Activated CD4-positive, alpha-beta memory T cell treated with anti-CD3 and anti-CD28 coated beads for 36 hours (primary cell): ENCODE measurements at regions not wholly inside any gene's neighbourhood (a gene's known extent, or its start where the extent isn't known, plus 50 kb on each side); places are given as distances from the start of the nearest gene placed in this dataset.

Source experiments
- CTCF ChIA-PET: fragments of 350-600 bp; sonication (Branson Sonifier 250); formaldehyde crosslinking; loops from one replicate; lab custom pipeline; 2021; ENCODE audit warnings: antibody characterized with exemption, inconsistent platforms; lab: Charles Lee
- POLR2A ChIA-PET: fragments of 350-600 bp; sonication (Branson Sonifier 250); formaldehyde crosslinking; loops from one replicate; lab custom pipeline; 2021; ENCODE audit warnings: antibody characterized with exemption; lab: Charles Lee
- DNase-seq: peaks from one replicate; pipeline ENCODE4 v3.0.0-alpha.2; 2020
- H3K27ac Mint-ChIP-seq: one replicate; pipeline ENCODE4 v1.8.0; 2021; ENCODE audit warnings: mixed read lengths
- H3K27me3 Mint-ChIP-seq: one replicate; pipeline ENCODE4 v1.8.0; 2021; ENCODE audit warnings: mixed read lengths
- H3K36me3 Mint-ChIP-seq: one replicate; pipeline ENCODE4 v1.8.0; 2021; ENCODE audit warnings: mixed read lengths
- H3K4me1 Mint-ChIP-seq: one replicate; pipeline ENCODE4 v1.8.0; 2021; ENCODE audit warnings: low read depth, mixed read lengths
- H3K4me3 Mint-ChIP-seq: one replicate; pipeline ENCODE4 v1.8.0; 2021; ENCODE audit warnings: mild to moderate bottlenecking, mixed read lengths
- H3K9me3 Mint-ChIP-seq: one replicate; pipeline ENCODE4 v1.8.0; 2021; ENCODE audit warnings: mixed read lengths
- intact Hi-C: fragments of 100-400 bp; cut with micrococcal nuclease; formaldehyde crosslinking; loops from one replicate; pipeline ENCODE4 v1.15.1; 2023

GRCh38 chr2:239484571-239485355 is 83.9 kb upstream of the HDAC4 start:
- Mint-ChIP-seq H3K36me3 (no peaks in the 10 kb centered on the region), H3K4me3 (no peak overlapping the region), H3K27ac (no peak overlapping the region), H3K4me1 (no peaks in the 10 kb centered on the region), H3K27me3 (peaks cover 2% of the 10 kb centered on the region), H3K9me3 (no peaks in the 10 kb centered on the region)
- POLR2A ChIA-PET, result no interaction called here
- intact Hi-C loops, result no loop called here
- DNase-seq, result no peak
- CTCF ChIA-PET, result no interaction called here

- CTCF ChIA-PET, result no interaction called here
- Mint-ChIP-seq H3K27ac (no peak overlapping the region), H3K4me3 (no peak overlapping the region), H3K27me3 (peaks cover 2% of the 10 kb centered on the region), H3K9me3 (no peaks in the 10 kb centered on the region), H3K36me3 (no peaks in the 10 kb centered on the region), H3K4me1 (no peaks in the 10 kb centered on the region)
- POLR2A ChIA-PET, result no interaction called here
- DNase-seq, result no peak
- intact Hi-C loops, result no loop called here
Observed at GRCh38 chr2:239482778-239483712, 82.2 kb upstream of the HDAC4 start.

- no peak overlapping the region for H3K27ac Mint-ChIP-seq
- H3K4me1 Mint-ChIP-seq, result no peaks in the 10 kb centered on the region
- H3K9me3 Mint-ChIP-seq, result no peaks in the 10 kb centered on the region
- ChIA-PET POLR2A (no interaction called here), CTCF (no interaction called here)
- intact Hi-C loops, result no loop called here
- H3K36me3 Mint-ChIP-seq, result no peaks in the 10 kb centered on the region
- DNase-seq, result no peak
- no peaks in the 10 kb centered on the region for H3K27me3 Mint-ChIP-seq
- no peak overlapping the region for H3K4me3 Mint-ChIP-seq
Observed at GRCh38 chr2:239479471-239479870, 78.7 kb upstream of the HDAC4 start.

GRCh38 chr2:239477591-239477990 is 76.8 kb upstream of the HDAC4 start:
- intact Hi-C loops, result no loop called here
- no peak overlapping the region for H3K4me3 Mint-ChIP-seq
- ChIA-PET POLR2A (no interaction called here), CTCF (no interaction called here)
- DNase-seq, result no peak
- H3K36me3 Mint-ChIP-seq, result no peaks in the 10 kb centered on the region
- H3K9me3 Mint-ChIP-seq, result no peaks in the 10 kb centered on the region
- no peaks in the 10 kb centered on the region for H3K4me1 Mint-ChIP-seq
- no peaks in the 10 kb centered on the region for H3K27me3 Mint-ChIP-seq
- no peak overlapping the region for H3K27ac Mint-ChIP-seq

GRCh38 chr2:239476757-239477585 is 76.2 kb upstream of the HDAC4 start:
- intact Hi-C loops, result no loop called here
- CTCF ChIA-PET, result no interaction called here
- no peak for DNase-seq
- H3K27ac Mint-ChIP-seq, result no peak overlapping the region
- POLR2A ChIA-PET, result no interaction called here
- H3K9me3 Mint-ChIP-seq, result no peaks in the 10 kb centered on the region
- H3K27me3 Mint-ChIP-seq, result no peaks in the 10 kb centered on the region
- no peak overlapping the region for H3K4me3 Mint-ChIP-seq
- no peaks in the 10 kb centered on the region for H3K4me1 Mint-ChIP-seq
- H3K36me3 Mint-ChIP-seq, result no peaks in the 10 kb centered on the region

- no peak overlapping the region for H3K27ac Mint-ChIP-seq
- ChIA-PET CTCF (no interaction called here), POLR2A (no interaction called here)
- no peak for DNase-seq
- intact Hi-C loops, result no loop called here
- H3K4me3 Mint-ChIP-seq, result no peak overlapping the region
- no peaks in the 10 kb centered on the region for H3K4me1 Mint-ChIP-seq
- no peaks in the 10 kb centered on the region for H3K36me3 Mint-ChIP-seq
- no peaks in the 10 kb centered on the region for H3K27me3 Mint-ChIP-seq
- no peaks in the 10 kb centered on the region for H3K9me3 Mint-ChIP-seq
Observed at GRCh38 chr2:239476029-239476756, 75.4 kb upstream of the HDAC4 start.

GRCh38 chr2:239475161-239476028 is 74.6 kb upstream of the HDAC4 start:
- no peak overlapping the region for H3K27ac Mint-ChIP-seq
- H3K4me3 Mint-ChIP-seq, result no peak overlapping the region
- intact Hi-C loops, result no loop called here
- no peaks in the 10 kb centered on the region for H3K9me3 Mint-ChIP-seq
- no peaks in the 10 kb centered on the region for H3K4me1 Mint-ChIP-seq
- ChIA-PET CTCF (no interaction called here), POLR2A (no interaction called here)
- no peaks in the 10 kb centered on the region for H3K36me3 Mint-ChIP-seq
- no peaks in the 10 kb centered on the region for H3K27me3 Mint-ChIP-seq
- no peak for DNase-seq

- Mint-ChIP-seq H3K27me3 (no peaks in the 10 kb centered on the region), H3K4me1 (no peaks in the 10 kb centered on the region), H3K4me3 (no peak overlapping the region), H3K9me3 (no peaks in the 10 kb centered on the region), H3K27ac (no peak overlapping the region), H3K36me3 (no peaks in the 10 kb centered on the region)
- ChIA-PET POLR2A (no interaction called here), CTCF (no interaction called here)
- DNase-seq, result no peak
- intact Hi-C loops, result no loop called here
Observed at GRCh38 chr2:239473211-239473805, 72.5 kb upstream of the HDAC4 start.

- CTCF ChIA-PET, result no interaction called here
- intact Hi-C loops, result no loop called here
- no peak for DNase-seq
- Mint-ChIP-seq H3K27ac (no peak overlapping the region), H3K36me3 (no peaks in the 10 kb centered on the region), H3K4me1 (no peaks in the 10 kb centered on the region), H3K4me3 (no peak overlapping the region), H3K9me3 (no peaks in the 10 kb centered on the region), H3K27me3 (no peaks in the 10 kb centered on the region)
- POLR2A ChIA-PET, result no interaction called here
Observed at GRCh38 chr2:239472235-239472775, 71.5 kb upstream of the HDAC4 start.

- DNase-seq, result no peak
- H3K4me3 Mint-ChIP-seq, result no peak overlapping the region
- intact Hi-C loops, result no loop called here
- no peaks in the 10 kb centered on the region for H3K9me3 Mint-ChIP-seq
- no peak overlapping the region for H3K27ac Mint-ChIP-seq
- ChIA-PET POLR2A (no interaction called here), CTCF (no interaction called here)
- no peaks in the 10 kb centered on the region for H3K4me1 Mint-ChIP-seq
- H3K27me3 Mint-ChIP-seq, result no peaks in the 10 kb centered on the region
- no peaks in the 10 kb centered on the region for H3K36me3 Mint-ChIP-seq
Observed at GRCh38 chr2:239471011-239471792, 70.4 kb upstream of the HDAC4 start.
